ENCODE measurements at regions not wholly inside any gene's neighbourhood (a gene's known extent, or its start where the extent isn't known, plus 50 kb on each side); places are given as distances from the start of the nearest gene placed in this dataset.

GRCh38 chr10:83963446-83963845 is 175.9 kb upstream of the GHITM start:
- no peak for FAIRE-seq
- H3K4me1 Mint-ChIP-seq (ENCODE audit: low read depth, unreplicated experiment), result peaks cover 2% of the 10 kb centered on the region

GRCh38 chr10:83965473-83965872 is 173.8 kb upstream of the GHITM start:
- Mint-ChIP-seq H3K4me3 (ENCODE audit: unreplicated experiment) (no peak overlapping the region), H3K27ac (ENCODE audit: unreplicated experiment) (no peak overlapping the region), H3K4me1 (ENCODE audit: low read depth, unreplicated experiment) (peaks cover 2% of the 10 kb centered on the region), H3K27me3 (ENCODE audit: low read depth, unreplicated experiment) (peaks cover 13% of the 10 kb centered on the region), H3K36me3 (ENCODE audit: low read depth, unreplicated experiment) (no peaks in the 10 kb centered on the region), H3K9me3 (ENCODE audit: unreplicated experiment) (peaks cover under 1% of the 10 kb centered on the region)
- FAIRE-seq (no peak), DNase-seq (ENCODE audit: low read depth) (no peak)
- Histone ChIP-seq H3K4me2 (ENCODE audit: low read length) (no peak overlapping the region), H3K9ac (ENCODE audit: low read length) (no peak overlapping the region), H2AFZ (ENCODE audit: low read depth, low read length) (no peak overlapping the region), H4K20me1 (ENCODE audit: insufficient read depth, low read length) (no peaks in the 10 kb centered on the region), H3K36me3 (ENCODE audit: insufficient read depth, low read length) (no peaks in the 10 kb centered on the region), H3K79me2 (ENCODE audit: insufficient read depth, low read length) (no peaks in the 10 kb centered on the region), H3K4me3 (ENCODE audit: insufficient read depth, low read depth, low read length) (no peak overlapping the region), H3K27ac (ENCODE audit: low read depth, low read length) (no peak overlapping the region), H3K4me1 (ENCODE audit: insufficient read depth, low read length) (no peaks in the 10 kb centered on the region), H3K27me3 (ENCODE audit: insufficient read depth, low read length) (no peaks in the 10 kb centered on the region), H3K9me3 (ENCODE audit: insufficient read depth, low read depth, low read length) (no peaks in the 10 kb centered on the region)
- TF ChIP-seq EZH2 (IDR thresholded peaks at IDR 0.05; ENCODE audit: insufficient read depth, low read length) (no peak), CTCF (IDR thresholded peaks at IDR 0.05; ENCODE audit: insufficient read depth, low read depth, low read length) (no peak)

More at GRCh38 chr10:83963446-83963845, 175.9 kb upstream of the GHITM start:
- no peaks in the 10 kb centered on the region for H3K9me3 ChIP-seq (ENCODE audit: insufficient read depth, low read depth, low read length)
- no peak overlapping the region for H2AFZ ChIP-seq (ENCODE audit: low read depth, low read length)
- H3K36me3 ChIP-seq (ENCODE audit: insufficient read depth, low read length), result no peaks in the 10 kb centered on the region
- H3K36me3 Mint-ChIP-seq (ENCODE audit: low read depth, unreplicated experiment), result no peaks in the 10 kb centered on the region
- peaks cover 3% of the 10 kb centered on the region for H3K9me3 Mint-ChIP-seq (ENCODE audit: unreplicated experiment)
- TF ChIP-seq EZH2 (IDR thresholded peaks at IDR 0.05; ENCODE audit: insufficient read depth, low read length), result no peak
- no peak for TF ChIP-seq CTCF (IDR thresholded peaks at IDR 0.05; ENCODE audit: insufficient read depth, low read depth, low read length)
- H3K4me3 Mint-ChIP-seq (ENCODE audit: unreplicated experiment), result no peak overlapping the region
- no peaks in the 10 kb centered on the region for H3K79me2 ChIP-seq (ENCODE audit: insufficient read depth, low read length)
- H4K20me1 ChIP-seq (ENCODE audit: insufficient read depth, low read length), result no peaks in the 10 kb centered on the region
- no peak overlapping the region for H3K27ac ChIP-seq (ENCODE audit: low read depth, low read length)
- H3K4me1 ChIP-seq (ENCODE audit: insufficient read depth, low read length), result no peaks in the 10 kb centered on the region
- no peaks in the 10 kb centered on the region for H3K27me3 ChIP-seq (ENCODE audit: insufficient read depth, low read length)
- H3K4me3 ChIP-seq (ENCODE audit: insufficient read depth, low read depth, low read length), result no peak overlapping the region
- no peak overlapping the region for H3K9ac ChIP-seq (ENCODE audit: low read length)
- H3K4me2 ChIP-seq (ENCODE audit: low read length), result no peak overlapping the region
- DNase-seq (ENCODE audit: low read depth), result no peak
- H3K27me3 Mint-ChIP-seq (ENCODE audit: low read depth, unreplicated experiment), result peaks cover 17% of the 10 kb centered on the region
- no peak overlapping the region for H3K27ac Mint-ChIP-seq (ENCODE audit: unreplicated experiment)

GRCh38 chr10:83968052-83968451 is 171.3 kb upstream of the GHITM start:
- Histone ChIP-seq H3K4me3 (ENCODE audit: insufficient read depth, low read depth, low read length) (no peak overlapping the region), H3K36me3 (ENCODE audit: insufficient read depth, low read length) (no peaks in the 10 kb centered on the region), H3K4me1 (ENCODE audit: insufficient read depth, low read length) (no peaks in the 10 kb centered on the region), H3K9ac (ENCODE audit: low read length) (no peak overlapping the region), H3K27ac (ENCODE audit: low read depth, low read length) (no peak overlapping the region), H3K79me2 (ENCODE audit: insufficient read depth, low read length) (no peaks in the 10 kb centered on the region), H2AFZ (ENCODE audit: low read depth, low read length) (no peak overlapping the region), H4K20me1 (ENCODE audit: insufficient read depth, low read length) (no peaks in the 10 kb centered on the region), H3K9me3 (ENCODE audit: insufficient read depth, low read depth, low read length) (no peaks in the 10 kb centered on the region), H3K27me3 (ENCODE audit: insufficient read depth, low read length) (no peaks in the 10 kb centered on the region), H3K4me2 (ENCODE audit: low read length) (no peak overlapping the region)
- Mint-ChIP-seq H3K36me3 (ENCODE audit: low read depth, unreplicated experiment) (no peaks in the 10 kb centered on the region), H3K27ac (ENCODE audit: unreplicated experiment) (no peak overlapping the region), H3K4me3 (ENCODE audit: unreplicated experiment) (no peak overlapping the region), H3K27me3 (ENCODE audit: low read depth, unreplicated experiment) (peaks cover 18% of the 10 kb centered on the region), H3K4me1 (ENCODE audit: low read depth, unreplicated experiment) (peaks cover 2% of the 10 kb centered on the region), H3K9me3 (ENCODE audit: unreplicated experiment) (no peaks in the 10 kb centered on the region)
- no peak for DNase-seq (ENCODE audit: low read depth)
- no peak for TF ChIP-seq EZH2 (IDR thresholded peaks at IDR 0.05; ENCODE audit: insufficient read depth, low read length)
- no peak for TF ChIP-seq CTCF (IDR thresholded peaks at IDR 0.05; ENCODE audit: insufficient read depth, low read depth, low read length)
- FAIRE-seq, result no peak
